ENCODE measurements at regions not wholly inside any gene's neighbourhood (a gene's known extent, or its start where the extent isn't known, plus 50 kb on each side); places are given as distances from the start of the nearest gene placed in this dataset.
"Not testable (repeated sequence)": the region's sequence is repeated elsewhere in the genome, so short reads cannot be mapped to it uniquely, and the experiment has no call there.

- not testable (repeated sequence) for TF ChIP-seq CTCF, POLR2A (IDR thresholded peaks at IDR 0.05)
Observed at GRCh38 chr5:24017710-24018109, 510.3 kb downstream of the PRDM9 start.
